ENCODE measurements at regions not wholly inside any gene's neighbourhood (a gene's known extent, or its start where the extent isn't known, plus 50 kb on each side); places are given as distances from the start of the nearest gene placed in this dataset.

- no peaks in the 10 kb centered on the region for H3K36me3 Mint-ChIP-seq (ENCODE audit: low read depth)
- TF ChIP-seq CTCF (conservative IDR thresholded peaks at IDR 0.05) = no peak
- DNase-seq (ENCODE audit: low read depth, low spot score) = no peak
- H3K4me1 Mint-ChIP-seq = no peaks in the 10 kb centered on the region
- no peaks in the 10 kb centered on the region for H3K9me3 Mint-ChIP-seq
- no peaks in the 10 kb centered on the region for H3K27me3 Mint-ChIP-seq (ENCODE audit: low read depth)
- no peak overlapping the region for H3K4me3 Mint-ChIP-seq
- no peak overlapping the region for H3K27ac Mint-ChIP-seq (ENCODE audit: unreplicated experiment)
These were observed 162.4 kb upstream of the GYPA start for GRCh38 chr4:144302704-144303536.

GRCh38 chr4:144304025-144304424 is 163.5 kb upstream of the GYPA start:
- no peak for DNase-seq (ENCODE audit: low read depth, low spot score)
- no peak overlapping the region for H3K4me3 Mint-ChIP-seq
- H3K36me3 Mint-ChIP-seq (ENCODE audit: low read depth) = no peaks in the 10 kb centered on the region
- H3K27me3 Mint-ChIP-seq (ENCODE audit: low read depth) = no peaks in the 10 kb centered on the region
- no peaks in the 10 kb centered on the region for H3K4me1 Mint-ChIP-seq
- H3K9me3 Mint-ChIP-seq = peaks cover 4% of the 10 kb centered on the region
- H3K27ac Mint-ChIP-seq (ENCODE audit: unreplicated experiment) = no peak overlapping the region
- TF ChIP-seq CTCF (conservative IDR thresholded peaks at IDR 0.05) = no peak

- Mint-ChIP-seq H3K27me3 (ENCODE audit: low read depth) (no peaks in the 10 kb centered on the region), H3K4me1 (no peaks in the 10 kb centered on the region), H3K36me3 (ENCODE audit: low read depth) (peaks cover 4% of the 10 kb centered on the region), H3K9me3 (peaks cover 16% of the 10 kb centered on the region), H3K27ac (ENCODE audit: unreplicated experiment) (no peak overlapping the region), H3K4me3 (no peak overlapping the region)
- TF ChIP-seq CTCF (conservative IDR thresholded peaks at IDR 0.05) = no peak
- DNase-seq (ENCODE audit: low read depth, low spot score) = no peak
These were observed 170.0 kb upstream of the GYPA start for GRCh38 chr4:144310535-144310934.

- Mint-ChIP-seq H3K27ac (ENCODE audit: unreplicated experiment) (no peak overlapping the region), H3K9me3 (peaks cover 16% of the 10 kb centered on the region), H3K36me3 (ENCODE audit: low read depth) (peaks cover 7% of the 10 kb centered on the region), H3K4me3 (no peak overlapping the region), H3K4me1 (no peaks in the 10 kb centered on the region), H3K27me3 (ENCODE audit: low read depth) (no peaks in the 10 kb centered on the region)
- no peak for DNase-seq (ENCODE audit: low read depth, low spot score)
- TF ChIP-seq CTCF (conservative IDR thresholded peaks at IDR 0.05) = no peak
These were observed 172.9 kb upstream of the GYPA start for GRCh38 chr4:144313370-144313769.

GRCh38 chr4:144316869-144317268 is 176.4 kb upstream of the GYPA start:
- no peak overlapping the region for H3K27ac Mint-ChIP-seq (ENCODE audit: unreplicated experiment)
- H3K9me3 Mint-ChIP-seq = peaks cover 7% of the 10 kb centered on the region
- no peaks in the 10 kb centered on the region for H3K4me1 Mint-ChIP-seq
- H3K4me3 Mint-ChIP-seq = no peak overlapping the region
- H3K27me3 Mint-ChIP-seq (ENCODE audit: low read depth) = no peaks in the 10 kb centered on the region
- no peak for DNase-seq (ENCODE audit: low read depth, low spot score)
- peaks cover 7% of the 10 kb centered on the region for H3K36me3 Mint-ChIP-seq (ENCODE audit: low read depth)
- TF ChIP-seq CTCF (conservative IDR thresholded peaks at IDR 0.05) = no peak

Measured in neural crest cell (in vitro differentiated cells).